Tongue (tissue), 1 donor: ENCODE measurements at regions not wholly inside any gene's neighbourhood (a gene's known extent, or its start where the extent isn't known, plus 50 kb on each side); places are given as distances from the start of the nearest gene placed in this dataset.
"Not testable (repeated sequence)": the region's sequence is repeated elsewhere in the genome, so short reads cannot be mapped to it uniquely, and the experiment has no call there.

Experiments
- DNase-seq: peaks from one replicate; pipeline ENCODE4 v3.0.0-alpha.2; 2015

DNA sequence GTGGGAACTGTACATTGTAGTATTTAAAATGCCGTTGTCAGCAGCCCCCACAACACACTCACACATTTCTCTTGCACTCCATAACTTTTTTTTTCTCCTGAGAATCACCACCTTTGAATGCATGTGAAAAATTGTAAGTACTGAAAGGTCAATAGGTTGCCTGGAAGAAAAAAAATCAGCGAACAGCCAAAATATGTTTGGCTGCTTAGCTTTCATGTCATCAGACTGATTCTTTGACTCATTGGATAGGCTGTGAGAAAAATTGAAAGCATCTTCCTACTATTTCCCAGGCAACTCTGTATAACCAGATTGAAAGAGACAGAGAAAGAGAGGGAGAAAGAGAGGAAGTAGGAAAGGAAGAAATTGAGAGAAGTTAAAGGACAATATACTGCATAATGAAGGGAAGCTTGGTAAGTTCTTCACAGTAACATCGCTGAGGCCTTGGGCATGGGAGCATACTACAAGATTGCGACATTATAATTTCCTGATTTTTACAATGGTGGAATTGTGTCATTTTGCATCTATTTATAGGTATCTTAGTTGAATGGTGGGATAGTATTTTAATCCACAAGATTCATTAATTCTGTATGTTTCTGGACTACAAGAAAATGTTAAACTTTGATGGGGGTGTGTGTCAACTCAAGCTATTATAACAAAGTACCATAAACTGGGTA lies 249.3 kb upstream of the KCND2 start:
- no peak for DNase-seq

DNA sequence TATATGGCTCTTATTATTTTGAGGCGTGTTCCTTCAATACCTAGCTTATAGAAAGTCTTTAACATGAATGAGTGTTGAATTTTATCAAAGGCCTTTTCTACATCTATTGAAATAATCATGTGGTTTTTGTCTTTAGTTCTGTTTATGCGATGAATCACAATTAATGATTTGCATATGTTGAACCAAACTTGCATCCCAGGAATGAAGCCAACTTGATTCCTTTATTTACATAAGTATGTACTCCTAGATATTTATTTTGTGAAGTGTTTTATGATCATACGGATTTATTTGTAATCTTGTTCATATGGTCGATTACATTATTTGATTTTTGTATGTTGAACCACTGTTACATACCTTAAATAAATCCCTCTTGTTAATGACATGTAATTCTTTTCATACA lies 244.3 kb upstream of the KCND2 start:
- DNase-seq = no peak

DNA sequence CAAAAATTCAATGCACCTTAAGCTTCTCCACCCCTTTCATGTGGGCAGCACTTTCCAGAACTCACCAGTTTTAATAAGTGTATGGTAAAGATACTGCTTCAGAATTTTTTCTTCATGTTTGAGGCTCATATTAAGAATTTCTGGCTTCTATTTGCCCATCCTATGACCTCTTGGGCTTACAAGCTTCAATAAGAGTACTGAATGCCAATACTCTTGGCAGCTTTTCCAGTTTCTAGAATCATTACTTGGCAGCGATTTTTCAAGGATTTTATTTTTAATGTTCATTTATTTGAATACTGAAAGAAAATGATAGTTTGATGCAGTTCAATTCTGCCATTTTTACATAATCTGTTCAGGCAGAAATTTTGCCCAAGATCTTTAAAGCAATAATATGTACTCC lies 242.1 kb upstream of the KCND2 start:
- DNase-seq = no peak

DNA sequence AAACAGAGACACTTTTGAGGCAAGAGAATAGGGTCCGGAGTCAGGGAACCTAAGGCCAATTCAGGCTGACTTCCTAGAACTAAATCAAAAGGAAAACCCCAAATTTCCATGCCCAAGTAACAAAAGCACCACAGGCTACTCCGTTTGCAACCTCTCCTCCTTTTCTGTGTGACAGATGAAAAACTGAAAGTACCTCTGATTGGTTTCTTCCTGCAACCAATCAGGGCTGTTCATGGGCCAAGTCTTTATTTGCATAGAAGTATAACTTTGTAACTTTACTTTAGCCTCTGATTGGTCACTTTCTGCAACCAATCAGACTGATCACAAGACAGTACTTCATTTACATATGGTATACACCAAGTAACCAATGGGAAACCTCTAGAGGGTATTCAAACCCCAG lies 239.9 kb upstream of the KCND2 start:
- DNase-seq = no peak

DNA sequence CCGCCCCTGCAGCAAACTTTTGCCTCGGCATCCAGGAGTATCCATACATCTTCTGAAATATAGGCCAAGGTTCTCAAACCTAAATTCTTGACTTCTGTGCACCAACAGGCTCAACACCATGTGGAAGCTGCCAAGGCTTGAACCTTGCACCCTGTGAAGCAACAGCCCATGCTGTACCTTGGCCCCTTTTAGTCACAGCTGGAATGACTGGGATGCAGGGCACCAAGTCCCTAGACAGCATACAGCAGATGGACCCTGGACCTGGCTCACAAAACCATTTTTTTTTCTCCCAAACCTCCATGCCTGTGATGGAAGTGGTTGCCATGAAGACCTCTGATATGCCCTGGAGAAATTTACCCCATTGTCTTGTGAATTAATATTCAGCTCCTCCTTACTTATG lies 233.8 kb upstream of the KCND2 start:
- DNase-seq = no peak

DNA sequence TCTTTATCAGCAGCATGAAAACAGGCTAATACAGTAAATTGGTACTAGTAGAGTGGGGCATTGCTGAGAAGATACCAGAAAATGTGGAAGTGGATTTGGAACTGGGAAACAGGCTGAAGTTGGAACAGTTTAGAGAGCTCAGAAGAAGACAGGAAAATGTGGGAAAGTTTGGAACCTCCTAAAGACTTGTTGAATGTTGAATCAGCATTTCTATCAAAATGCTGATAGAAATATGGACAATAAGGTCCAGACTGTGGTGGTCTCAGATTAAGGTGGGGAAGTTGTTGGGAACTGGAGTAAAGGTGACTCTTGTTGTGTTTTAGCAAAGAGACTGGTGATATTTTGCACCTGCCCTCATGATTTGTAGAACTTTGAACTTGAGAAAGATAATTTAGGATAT lies 231.2 kb upstream of the KCND2 start:
- DNase-seq = no peak

DNA sequence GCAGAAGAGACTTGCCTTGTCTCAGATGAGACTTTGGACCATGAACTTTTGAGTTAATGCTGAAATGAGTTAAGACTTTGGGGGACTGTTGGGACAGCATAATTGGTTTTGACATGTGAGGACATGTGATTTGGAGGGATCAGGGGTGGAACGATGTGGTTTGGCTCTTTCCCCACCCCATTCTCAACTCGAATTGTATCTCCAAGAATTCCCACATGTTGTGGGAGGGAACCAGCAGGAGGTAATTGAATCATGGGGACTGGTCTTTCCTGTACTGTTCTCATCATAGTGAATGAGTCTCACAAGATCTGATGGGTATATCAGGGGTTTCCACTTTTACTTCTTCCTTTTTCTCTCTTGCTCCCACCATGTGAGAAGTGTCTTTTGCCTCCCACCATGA lies 229.7 kb upstream of the KCND2 start:
- no peak for DNase-seq

DNA sequence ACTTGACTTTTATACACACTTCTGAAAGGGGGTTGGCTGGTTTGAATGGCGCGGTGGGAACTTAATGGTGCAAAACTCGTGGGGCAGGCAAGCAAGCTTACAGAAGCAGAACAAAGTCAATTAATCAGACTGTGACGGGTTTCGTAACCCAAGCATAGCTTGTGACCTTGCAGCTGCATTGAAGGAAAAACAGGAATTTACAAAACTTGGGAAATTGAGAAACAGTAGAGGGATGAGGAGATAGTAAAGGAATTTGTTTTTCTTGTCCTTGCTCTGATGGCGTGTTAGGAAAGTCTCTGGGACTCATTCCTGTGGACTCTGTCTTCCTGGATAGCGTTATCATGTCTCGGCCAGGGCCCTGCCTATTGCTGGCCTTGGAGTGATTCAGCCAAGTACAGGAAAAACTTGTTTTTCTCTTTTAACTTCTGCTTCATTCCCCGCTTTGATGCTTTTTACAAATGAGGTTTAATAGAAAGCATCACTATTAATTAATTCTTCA lies 220.0 kb upstream of the KCND2 start:
- peak; percentile 2 for DNase-seq

DNA sequence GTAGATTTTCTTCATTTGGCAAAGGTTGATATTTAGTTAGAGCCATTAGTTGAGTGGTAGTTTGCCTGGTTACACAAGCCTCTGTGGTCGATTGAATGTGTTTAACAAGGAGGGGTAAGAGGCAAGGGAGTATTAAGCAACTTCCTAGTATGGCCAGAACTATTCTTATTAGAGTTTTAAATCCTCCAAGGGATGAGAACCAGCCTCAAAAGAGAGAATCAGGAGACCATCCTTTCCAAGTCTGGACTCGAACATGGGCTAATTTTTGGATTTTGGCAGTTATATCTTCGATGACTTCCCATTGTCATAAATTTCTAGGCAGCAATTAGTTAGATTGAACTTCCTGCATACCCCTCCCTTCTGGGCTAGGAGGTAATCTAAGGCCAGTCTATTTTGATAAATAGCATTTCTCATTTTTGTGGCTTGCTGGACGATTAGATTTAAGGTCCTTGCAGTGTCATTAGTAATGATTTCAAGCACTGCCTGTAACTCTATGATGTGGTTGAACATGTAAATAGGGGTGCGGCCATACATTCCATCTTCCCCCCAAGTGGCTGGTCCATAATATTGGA lies 219.5 kb upstream of the KCND2 start:
- DNase-seq = no peak

DNA sequence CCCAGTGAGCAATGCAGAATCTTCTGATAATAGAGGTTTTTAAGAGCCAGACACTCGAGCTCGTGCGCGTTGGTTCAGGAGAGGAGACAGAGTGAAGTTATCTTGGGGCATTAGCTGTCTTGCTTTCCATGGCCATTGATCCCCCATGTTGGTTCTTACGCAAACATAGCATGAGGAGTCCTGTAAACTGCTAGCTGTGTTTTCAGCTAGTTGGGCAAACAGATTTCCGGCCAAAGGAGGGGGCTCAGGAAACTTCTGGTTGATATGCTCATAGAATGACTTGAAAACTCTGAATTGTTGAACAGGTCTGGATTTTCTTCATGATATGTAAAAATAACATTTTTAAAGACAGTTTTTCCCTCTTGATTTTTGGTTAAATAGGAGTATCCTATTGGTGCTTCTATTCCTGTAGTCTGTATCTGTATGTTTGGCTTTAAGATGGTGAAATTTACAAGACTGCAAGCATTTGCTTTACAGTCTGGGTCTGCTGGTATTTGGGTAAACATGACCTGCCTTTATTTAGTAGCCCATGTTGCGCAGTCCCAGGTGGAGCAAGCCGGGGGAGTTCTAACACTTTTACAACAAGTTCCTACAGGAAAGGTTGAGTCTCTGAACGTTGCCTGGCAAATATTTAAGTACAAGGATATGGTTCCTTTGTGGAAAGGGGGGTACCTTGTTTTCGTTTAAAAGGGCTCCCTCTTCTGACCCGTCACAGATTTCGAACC lies 218.4 kb upstream of the KCND2 start:
- DNase-seq = no peak

DNA sequence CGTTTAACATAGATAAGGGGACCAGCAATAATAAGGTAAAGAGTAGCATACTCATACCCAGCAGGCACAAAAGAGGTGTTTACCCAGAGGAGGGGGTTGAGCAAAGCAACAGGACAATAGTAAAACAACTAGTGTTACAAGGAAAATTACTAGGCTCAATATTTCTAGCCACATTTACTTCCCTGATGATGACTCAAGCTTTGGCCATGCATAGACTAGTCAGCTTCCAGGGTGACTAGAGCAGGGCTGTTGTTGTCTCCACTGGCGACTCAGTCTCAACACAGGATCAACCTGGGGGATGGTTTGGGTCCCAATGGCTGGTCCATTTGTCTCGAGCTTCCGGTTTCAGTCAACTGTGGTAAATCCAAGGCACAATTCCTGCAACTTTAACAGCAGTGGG lies 217.7 kb upstream of the KCND2 start:
- no peak for DNase-seq

DNA sequence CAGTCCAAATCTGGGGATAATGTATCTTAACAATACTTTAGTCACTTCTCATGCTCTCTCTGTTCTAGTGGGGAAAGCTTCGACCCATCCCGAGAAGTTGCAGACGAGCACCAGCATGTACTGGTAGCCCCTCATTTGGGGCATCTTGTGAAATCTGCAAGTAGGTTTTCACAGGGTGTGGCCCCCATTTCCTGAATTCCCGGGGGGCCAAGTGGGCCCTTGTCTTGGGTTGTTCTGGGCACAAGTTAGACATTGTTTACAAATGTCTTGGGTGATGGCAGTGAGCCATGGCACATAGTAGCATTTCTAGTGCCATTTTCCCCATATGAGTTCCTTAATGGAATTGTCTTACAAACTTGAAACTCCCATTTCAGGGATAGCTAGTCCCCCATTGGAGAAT lies 216.7 kb upstream of the KCND2 start:
- DNase-seq = no peak

DNA sequence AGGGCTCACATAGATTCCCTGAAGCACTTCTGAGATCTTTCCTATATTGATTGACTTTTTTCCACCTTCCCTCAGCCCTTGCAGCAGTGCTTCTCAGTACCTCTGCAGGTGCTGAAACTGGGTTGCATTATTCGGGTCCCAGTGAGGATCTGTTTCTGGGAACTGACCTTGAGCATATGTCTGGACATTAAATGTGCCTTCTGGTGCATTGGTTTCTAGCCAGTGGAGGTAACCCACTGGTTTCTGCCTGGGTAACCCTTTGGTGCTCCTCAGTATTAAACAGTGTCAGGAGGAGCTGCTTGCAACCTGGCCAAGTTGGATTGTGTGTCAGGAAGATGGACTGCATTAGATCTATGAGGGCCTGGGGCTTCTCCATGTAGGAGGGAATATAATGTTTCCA lies 213.3 kb upstream of the KCND2 start:
- no peak for DNase-seq

DNA sequence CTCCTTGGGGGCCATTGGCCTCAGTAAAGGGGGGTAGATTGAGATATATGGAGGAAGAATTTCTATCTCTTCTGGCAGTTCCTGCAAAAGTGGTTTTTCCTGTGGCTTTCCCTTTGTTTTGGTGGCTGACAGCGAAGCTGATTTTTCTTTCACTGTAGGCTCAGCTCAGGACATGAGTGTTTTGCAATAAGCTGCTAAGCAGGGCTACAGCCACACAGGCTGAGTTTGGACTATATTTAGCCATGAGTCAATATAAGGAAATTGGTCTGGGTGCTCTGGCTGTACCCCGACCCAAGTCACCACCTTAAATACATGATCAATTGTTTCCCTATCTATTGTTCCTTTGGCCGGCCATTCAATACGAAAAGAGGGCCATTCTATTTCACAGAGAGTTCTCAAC lies 212.7 kb upstream of the KCND2 start:
- no peak for DNase-seq

DNA sequence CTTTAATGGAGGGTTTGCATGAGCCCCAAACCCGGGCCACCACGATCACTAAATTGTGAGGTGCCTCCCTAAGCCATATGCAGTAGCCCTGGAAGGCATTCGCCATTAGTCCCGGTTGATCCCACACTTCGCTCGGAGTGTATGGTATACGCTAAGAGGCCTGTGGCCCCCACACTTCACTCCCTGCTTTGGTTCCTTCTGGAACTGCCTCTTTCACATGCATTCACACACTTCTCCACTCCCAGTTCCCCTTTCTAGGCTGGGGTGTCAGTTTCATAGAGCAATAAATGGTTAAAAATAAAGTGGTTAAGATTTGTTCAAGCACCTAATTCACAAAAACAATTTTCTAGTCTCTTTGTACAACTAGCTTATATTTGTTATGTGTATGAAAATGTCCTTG lies 212.1 kb upstream of the KCND2 start:
- DNase-seq = no peak

DNA sequence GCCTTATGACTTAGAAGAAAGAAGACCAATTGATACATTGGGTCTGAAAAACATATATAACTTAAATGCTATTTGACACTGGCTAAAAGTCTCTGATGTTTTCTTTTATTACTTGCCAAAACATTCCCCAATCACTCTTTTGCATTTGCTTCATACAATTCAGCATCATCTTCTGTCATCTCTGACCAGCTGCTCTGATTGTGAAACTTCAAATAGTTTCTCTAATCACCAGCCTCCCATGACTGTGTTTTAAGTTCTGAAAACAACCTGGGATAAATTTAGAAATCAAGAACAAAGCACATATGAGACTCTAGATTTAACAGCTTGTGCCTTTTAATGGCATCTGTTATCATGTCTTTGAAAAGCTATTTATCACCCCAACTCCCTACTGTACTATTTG lies 208.4 kb upstream of the KCND2 start:
- DNase-seq = no peak

DNA sequence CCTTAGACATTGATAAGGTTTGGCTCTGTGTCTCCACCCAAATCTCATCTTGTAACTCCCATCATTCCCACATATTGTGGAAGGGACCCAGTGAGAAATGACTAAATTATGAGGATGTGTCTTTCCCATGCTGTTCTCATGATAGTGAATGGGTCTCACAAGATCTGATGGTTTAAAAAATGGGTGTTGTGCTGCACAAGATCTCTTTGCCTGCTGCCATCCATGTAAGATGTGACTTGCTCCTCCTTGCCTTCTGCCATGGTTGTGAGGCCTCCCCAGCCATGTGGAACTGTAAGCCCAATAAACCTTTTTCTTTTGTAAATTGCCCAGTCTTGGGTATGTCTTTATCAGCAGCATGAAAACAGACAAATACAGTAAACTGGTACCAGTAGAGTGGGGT lies 206.1 kb upstream of the KCND2 start:
- not testable (repeated sequence) for DNase-seq

DNA sequence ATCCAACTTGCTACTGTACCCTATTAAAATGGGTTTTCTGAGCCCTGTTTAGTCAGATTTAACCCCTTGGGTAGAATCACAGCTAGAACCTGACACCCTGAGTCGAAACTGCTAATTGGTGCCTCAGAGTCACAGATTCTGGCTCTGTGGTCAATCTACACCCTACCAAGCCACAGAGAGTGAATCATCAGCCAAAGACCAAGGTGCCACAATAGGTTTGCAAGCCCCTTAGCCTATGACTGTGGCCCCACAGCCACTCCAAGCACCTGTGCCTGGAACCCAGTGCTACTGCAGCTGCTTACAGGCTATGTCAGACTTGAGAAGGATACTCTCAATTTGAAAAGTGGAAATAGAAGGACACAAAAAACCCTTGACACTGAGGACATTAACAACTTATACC lies 202.8 kb upstream of the KCND2 start:
- DNase-seq = no peak

DNA sequence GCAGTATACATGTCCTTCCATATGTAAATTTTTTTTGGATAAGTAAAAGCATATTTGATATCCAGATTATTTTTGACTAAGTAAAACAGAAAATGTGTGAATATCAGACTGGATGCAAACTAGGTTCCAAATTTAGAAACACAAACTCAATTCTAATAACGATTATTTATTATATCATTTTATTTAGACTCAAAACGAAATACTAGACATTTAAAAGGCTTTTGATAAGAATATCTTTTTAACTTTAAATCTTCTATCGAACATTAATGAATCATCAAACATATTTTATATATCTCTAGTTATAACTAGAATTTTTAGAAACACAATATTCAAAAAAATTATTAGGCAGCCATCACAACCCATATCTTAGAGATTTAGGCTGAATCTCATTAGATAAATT lies 195.2 kb upstream of the KCND2 start:
- DNase-seq = no peak

DNA sequence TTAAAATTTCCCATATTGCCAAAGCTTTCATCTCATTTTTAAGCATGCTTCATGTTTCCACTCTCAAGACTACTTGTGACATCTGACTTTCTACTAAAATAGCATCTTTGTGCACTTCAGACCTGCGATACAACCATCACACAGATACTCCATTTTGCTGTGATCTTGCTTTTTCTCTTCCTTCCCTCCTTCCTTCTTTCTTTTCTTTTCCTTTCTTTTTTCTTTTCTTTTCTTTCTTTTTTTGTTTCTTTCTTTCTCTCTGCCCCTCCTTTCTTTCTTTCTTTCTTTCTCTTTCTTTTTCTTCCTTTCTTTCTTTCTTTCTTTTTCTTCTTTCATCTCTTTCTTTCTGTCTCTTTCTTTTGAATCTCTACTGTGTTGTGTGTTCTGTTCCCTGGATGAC lies 194.0 kb upstream of the KCND2 start:
- no peak for DNase-seq

DNA sequence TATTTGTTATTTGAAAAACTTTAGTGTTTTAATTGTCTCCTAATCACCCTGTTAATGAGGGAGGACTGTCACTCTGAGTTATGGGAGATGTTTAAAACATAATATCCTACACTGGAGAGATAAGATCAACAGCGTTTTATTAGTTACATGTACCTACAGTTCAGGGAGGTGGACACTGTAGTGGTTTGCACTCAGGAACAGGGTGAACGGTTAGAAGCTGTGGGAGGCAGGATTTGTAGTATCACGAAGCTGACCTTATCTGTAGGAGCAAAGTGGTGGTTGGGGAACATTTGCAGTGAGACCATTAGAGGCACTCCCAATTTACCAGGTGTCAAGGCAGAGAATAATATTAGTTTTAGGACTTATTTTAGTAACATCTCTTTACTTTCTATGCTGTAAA lies 193.3 kb upstream of the KCND2 start:
- no peak for DNase-seq

DNA sequence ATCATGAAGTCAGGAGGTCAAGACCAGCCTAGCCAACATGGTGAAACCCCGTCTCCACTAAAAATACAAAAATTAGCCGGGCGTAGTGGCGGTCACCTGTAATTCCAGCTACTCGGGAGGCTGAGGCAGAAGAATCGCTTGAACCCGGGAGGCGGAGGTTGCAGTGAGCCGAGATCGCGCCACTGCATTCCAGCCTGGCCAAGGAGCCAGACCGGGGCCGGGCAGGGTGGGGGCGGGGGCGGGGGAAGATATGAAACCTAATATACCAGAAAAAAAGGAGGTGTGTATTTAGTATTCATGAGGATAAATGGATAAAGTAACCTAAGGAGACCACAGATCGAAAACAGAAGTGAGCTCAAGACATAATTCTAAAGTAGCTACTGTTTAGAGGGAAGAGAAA lies 186.5 kb upstream of the KCND2 start:
- not testable (repeated sequence) for DNase-seq

DNA sequence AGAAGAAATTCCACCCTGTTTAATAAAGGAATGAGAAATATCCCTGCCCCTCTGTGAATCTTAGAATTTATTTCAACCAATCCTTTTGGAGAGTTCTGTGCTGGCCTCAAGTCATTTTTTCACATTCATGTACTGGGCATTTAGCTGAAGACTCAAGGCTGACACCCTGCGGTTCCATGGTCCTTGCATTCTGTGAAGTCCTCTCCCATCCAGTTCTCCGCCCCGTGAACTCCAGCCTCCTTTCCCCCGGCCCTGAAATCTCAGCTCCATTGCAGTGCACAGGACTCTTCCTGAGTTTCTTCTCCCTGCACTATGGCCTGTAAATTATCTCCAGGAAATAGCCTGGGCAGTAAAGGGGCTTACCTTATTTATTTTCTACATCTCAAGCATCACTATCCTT lies 183.0 kb upstream of the KCND2 start:
- no peak for DNase-seq

DNA sequence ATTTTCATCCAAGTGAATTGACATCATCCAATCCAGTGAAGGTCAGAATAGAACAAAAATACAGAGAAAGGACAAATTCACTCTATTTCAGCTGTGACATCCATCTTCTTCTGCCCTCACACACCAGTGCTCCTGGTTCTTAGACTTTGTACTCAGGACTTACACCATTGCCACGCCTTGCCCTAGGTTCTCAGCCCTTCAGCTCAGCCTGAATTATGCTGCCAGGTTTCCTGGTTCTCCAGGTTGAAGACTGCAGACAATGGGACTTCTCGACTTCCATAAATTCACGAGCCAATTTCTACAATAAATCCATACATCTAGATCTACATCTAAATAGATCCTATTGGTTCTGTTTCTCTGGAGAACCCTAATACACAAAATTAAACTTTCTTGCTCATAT lies 181.2 kb upstream of the KCND2 start:
- DNase-seq = no peak
